ENCODE measurements at regions not wholly inside any gene's neighbourhood (a gene's known extent, or its start where the extent isn't known, plus 50 kb on each side); places are given as distances from the start of the nearest gene placed in this dataset.
A peak's percentile ranks its signal among the peaks of the same experiment; 100 is the strongest.

- DNase-seq: no peak
Measured at GRCh38 chr20:60132162-60132826, 174.1 kb downstream of the CDH26 start.

GRCh38 chr20:60132827-60133670 lies 174.8 kb downstream of the CDH26 start:
- DNase-seq: no peak

DNA sequence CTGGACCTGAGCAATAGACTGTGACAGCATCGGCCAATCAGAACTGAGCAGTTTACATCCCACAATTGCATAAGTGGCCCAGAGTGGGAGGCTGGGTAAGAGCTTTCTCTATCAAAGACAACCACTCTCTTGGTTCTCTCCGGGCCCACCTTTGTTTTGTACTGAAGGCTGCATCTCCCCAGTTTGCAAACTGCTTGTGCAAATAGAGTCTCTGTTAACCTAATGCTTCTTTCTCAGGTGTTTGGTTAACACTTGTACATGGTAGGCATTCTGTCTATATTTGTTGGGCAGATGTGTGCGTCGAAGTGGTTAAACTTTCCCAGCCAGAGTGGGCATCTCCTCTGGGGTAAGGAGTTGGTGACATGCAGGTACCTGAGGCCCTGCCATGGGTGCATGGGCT lies 177.1 kb downstream of the CDH26 start:
- DNase-seq: no peak

DNA sequence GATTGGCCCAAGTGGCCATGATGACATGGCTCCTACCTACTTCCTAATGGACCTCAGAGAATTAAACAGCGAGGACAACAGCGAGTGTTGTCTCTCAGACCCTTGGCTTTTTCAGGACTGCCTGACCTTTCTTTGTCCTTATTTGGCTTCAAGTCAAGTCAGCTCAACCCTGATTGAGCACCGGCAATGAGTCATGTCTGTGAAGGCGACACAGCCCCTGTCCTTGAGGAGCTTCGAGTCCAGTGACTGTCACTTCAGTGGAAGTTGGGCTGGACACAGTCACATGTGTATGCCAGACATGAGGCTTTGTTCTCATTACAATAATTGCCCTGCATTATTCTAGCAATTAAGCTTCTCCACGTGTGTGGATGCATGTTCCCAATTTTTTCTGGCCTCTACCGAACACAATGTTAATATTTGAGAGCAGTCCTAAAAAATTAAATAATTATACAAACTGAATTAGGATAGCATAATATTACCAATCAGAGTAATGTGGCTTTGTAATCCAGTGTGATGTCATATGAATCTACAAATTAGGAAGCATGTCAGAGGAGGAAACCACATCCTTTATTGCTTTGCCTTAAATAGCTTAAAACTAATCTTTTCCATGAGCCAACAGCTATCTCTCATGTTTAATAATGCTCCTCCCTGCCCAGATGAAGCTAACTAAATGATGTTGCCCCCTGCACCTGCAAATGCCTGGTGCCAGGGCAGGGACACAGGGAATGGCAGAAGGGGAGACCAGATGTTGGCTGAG lies 178.6 kb downstream of the CDH26 start:
- no peak for DNase-seq

- DNase-seq: peak; percentile 19 to 30
Measured at GRCh38 chr20:60137657-60138245, 179.5 kb downstream of the CDH26 start.

GRCh38 chr20:60138256-60139220 lies 180.3 kb downstream of the CDH26 start:
- DNase-seq: peak; percentile 39 to 40

DNA sequence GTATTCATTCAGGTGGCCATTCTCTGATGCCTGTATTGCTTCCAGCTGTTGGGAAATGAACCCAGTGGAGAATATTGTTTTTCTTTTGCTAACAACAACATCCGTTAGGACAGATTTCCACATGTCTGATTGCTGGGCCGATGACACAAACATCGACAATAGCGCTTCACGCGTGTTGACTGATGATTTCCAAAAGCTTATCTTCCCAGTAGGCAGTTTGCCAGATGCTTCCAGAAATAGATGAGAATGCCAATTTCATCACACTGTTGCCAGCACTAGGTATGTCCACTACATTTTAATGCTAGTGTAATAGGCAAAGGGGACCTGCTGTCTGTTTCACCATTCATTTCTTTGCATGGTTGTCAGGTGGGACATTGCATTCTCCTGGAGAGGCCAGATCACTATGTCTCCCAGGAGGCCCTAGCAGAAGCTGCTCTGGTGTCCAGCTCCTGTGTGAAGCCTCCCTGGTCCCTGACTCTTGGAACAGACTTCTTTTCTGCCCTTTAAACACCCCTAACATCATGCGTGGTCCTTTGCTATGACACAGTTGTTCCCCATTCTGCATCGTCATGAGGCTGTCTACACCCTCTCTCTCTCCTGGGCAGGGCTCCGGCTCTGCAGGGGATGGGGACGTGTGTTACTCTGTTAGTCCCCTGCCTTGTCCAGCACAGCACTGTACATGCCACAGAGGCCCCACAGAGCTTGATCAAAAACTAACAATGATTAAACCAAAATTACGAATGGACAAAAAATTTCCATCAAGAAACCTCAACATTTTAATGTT lies 181.6 kb downstream of the CDH26 start:
- DNase-seq: no peak

- no peak for DNase-seq
Measured at GRCh38 chr20:60142587-60142986, 184.4 kb downstream of the CDH26 start.

DNA sequence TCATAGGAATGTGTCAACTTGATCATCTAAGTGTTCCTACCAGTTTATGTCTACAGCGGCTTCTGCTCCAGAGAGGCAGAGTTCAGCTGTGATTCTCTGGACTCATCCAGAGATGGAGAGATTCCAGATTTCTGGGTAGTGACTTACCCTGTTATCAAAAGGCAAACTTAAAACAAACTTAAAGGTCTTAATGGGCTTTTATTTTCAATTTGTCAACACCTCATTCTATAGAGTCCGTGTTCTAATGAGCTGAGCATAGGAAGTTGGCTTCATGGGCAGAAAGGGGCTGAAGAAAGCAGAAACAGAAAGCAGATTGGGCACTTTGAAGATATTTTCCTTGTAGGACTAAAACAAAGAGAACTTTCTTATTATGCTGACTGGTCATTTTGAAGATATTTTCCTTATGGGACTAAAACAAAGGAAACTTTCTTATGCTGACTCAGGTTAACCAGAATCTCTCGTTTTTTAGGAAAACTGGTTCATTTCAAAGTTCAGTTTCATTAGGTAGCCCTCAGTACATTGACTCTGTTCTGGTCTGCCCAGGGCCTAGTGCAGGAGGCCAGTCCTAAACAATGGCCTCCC lies 185.1 kb downstream of the CDH26 start:
- DNase-seq: no peak

GRCh38 chr20:60144404-60144803 lies 186.2 kb downstream of the CDH26 start:
- no peak for DNase-seq

GRCh38 chr20:60144974-60145527 lies 186.8 kb downstream of the CDH26 start:
- no peak for DNase-seq

GRCh38 chr20:60147004-60147403 lies 188.8 kb downstream of the CDH26 start:
- DNase-seq: no peak

DNA sequence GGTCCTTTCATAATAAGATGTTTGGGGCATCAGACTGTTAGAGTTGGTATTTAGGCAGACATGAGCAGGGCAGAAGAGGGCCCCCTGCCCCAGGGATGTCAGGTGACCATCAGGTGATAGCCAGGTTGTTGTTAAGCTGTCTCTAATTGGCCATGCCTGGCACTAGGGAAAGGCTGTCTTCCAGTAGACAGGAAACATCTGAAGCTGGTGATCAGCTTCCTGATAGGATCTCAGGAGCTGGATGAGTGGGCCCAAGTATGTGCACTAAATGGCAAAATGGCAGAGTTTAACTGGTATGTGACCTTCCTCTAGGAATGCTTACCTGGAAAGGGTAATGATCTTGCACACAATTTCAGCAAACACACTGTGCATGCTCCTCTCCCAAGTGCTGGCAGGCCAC lies 190.7 kb downstream of the CDH26 start:
- DNase-seq: no peak

DNA sequence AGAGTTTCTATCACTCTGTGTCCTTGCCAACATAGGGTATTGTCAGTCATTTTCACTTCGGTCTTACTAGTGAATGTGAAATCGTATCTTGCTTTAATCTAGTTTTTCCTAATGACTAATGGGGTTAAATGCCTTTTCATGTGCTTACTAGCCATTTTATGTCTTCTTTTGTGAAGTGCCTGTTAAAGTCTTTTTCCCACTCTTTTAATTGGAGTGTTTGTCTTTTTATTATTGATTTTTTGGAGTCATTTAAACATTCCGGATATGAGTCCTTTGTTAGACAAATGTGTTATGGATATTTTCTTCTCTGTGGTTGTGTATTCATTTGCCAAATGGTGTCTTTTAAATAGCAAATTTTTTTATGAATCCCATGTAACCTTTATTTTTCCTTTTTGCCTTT lies 194.6 kb downstream of the CDH26 start:
- no peak for DNase-seq

DNA sequence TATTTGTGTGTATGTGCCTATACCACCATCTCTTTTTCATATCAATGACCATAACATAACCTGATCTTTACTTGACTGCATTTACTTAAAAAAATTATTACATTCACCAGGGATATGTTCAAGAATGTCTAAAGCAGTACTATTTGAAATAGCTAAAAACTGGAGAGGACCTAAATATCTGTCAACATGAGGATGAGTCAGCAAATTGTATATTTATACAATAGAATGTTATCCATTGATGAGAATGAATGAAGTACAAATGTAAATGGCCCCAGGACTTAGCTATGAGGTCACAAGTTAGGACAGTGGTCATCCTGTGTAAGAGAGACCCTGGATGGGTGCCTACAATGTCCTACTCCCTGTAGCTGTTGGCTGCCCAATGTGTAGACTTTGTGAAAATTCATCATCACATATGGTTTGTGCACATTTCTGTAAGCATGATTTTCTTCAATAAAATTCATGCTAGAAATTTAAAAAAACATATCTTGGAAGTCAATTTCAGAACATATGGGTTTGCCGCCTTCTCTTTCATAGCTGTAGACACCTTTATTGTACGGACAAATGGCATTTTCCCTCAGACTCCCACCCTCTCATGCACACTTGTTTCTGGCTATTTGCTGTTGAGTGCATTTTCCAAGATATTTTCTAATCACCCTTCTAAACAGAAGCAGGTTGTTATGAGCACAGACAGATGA lies 202.4 kb downstream of the CDH26 start:
- no peak for DNase-seq

- DNase-seq: no peak
Measured at GRCh38 chr20:60167812-60168211, 209.6 kb downstream of the CDH26 start.

DNA sequence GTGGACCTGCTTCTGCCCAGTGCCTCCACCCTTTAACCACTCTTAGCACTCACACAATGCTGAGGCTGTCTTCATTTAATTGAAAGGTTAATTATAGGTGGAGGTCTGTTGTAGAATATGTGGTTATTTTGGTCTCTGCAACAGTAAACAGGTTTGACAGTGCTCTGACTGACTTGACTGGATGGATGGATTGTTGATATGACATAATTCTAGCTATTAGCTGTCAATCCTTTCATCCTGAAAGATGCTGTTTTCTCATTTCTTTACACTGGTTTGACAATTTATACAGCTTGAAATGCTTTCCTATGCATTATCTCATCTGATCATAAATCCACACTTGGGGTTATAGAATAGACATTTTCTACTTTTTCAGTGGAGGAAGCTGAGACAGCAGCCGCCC lies 210.7 kb downstream of the CDH26 start:
- no peak for DNase-seq

GRCh38 chr20:60170116-60170515 lies 211.9 kb downstream of the CDH26 start:
- no peak for DNase-seq

DNA sequence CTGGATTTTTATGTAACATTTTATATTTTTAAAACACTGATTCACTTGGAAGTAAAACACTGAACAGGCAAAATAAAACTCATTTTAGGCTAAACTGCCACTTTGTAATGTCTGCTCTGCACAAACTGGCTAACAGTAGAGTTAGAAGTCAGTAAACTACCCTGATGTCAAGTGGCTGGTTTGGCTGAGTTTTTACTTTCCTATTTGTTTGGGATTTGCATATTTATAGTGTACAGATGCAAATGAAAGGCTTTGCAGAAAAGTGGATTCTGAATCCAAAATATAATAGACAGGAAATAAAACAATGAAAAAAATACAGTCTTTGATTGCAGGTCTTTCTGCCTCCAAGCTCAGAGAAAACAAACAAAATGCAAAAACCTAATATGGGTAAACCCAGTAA lies 213.1 kb downstream of the CDH26 start:
- DNase-seq: no peak

GRCh38 chr20:60171738-60172137 lies 213.5 kb downstream of the CDH26 start:
- DNase-seq: no peak
